Right atrium auricular region (tissue), 2 donors: ENCODE measurements at regions not wholly inside any gene's neighbourhood (a gene's known extent, or its start where the extent isn't known, plus 50 kb on each side); places are given as distances from the start of the nearest gene placed in this dataset.

ENCODE experiments used
- DNase-seq: peaks from one replicate; pipeline ENCODE4 v3.0.0-alpha.2; 2019; ENCODE audit warnings: low spot score
- H3K27ac ChIP-seq, 2 donors: fragments of 200-600 bp; sonication (generic); 1 replicate in 1 of 2; 2 replicates in 1 of 2; pipeline ENCODE4 v1.5.1; 2016 to 2019
- H3K27me3 ChIP-seq, 2 donors: fragments of 200-600 bp; sonication (generic); one replicate each; pipeline versions ENCODE4 v1.5.1 to v1.6.0; 2017 to 2019
- H3K36me3 ChIP-seq: fragments of 200-600 bp; sonication (generic); one replicate; pipeline ENCODE4 v1.5.1; 2016
- H3K4me1 ChIP-seq, 2 donors: fragments of 200-600 bp; sonication (generic); one replicate each; pipeline versions ENCODE4 v1.5.1 to v1.6.0; 2017 to 2019
- H3K4me3 ChIP-seq, 2 donors: fragments of 200-600 bp; sonication (generic); 1 replicate in 1 of 2; 2 replicates in 1 of 2; pipeline ENCODE4 v1.5.1; 2017 to 2019; ENCODE audit warnings: mild to moderate bottlenecking in 1 of 2, moderate library complexity in 1 of 2
- H3K9me3 ChIP-seq, 2 donors: fragments of 200-600 bp; sonication (generic); one replicate each; pipeline ENCODE4 v1.5.1; 2019
- TF ChIP-seq, protein P1 (sequence below), 2 donors: fragments of 200-600 bp; sonication (generic); IDR thresholded peaks; one replicate each; pipeline ENCODE4 v1.5.1; 2019; ENCODE audit warnings: antibody characterized with exemption in 2 of 2

DNA sequence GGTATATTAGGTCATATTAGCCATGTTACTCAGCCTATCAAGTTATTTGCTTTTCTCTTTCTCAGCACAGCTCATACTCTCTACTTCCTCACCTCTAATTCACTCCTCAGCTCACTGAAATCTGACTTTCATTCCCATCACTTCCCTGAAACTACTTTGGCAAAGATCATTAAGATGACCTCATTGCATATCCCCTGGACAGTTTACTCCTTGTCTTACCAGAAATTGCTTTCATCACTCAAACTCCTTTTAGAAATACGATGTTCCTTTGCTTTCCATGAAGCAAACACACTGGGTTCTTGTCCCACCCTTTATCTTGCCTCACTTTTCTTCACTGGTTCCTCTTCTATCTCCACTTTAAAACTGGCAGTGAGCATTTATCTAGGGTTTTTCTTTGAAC is 354.4 kb downstream of the TUSC7 start:
- H3K36me3 ChIP-seq, result no peaks in the 10 kb centered on the region
- no peak overlapping the region for H3K27ac ChIP-seq
- no peaks in the 10 kb centered on the region for H3K9me3 ChIP-seq
- no peak overlapping the region for H3K4me3 ChIP-seq
- TF ChIP-seq, protein P1, sequence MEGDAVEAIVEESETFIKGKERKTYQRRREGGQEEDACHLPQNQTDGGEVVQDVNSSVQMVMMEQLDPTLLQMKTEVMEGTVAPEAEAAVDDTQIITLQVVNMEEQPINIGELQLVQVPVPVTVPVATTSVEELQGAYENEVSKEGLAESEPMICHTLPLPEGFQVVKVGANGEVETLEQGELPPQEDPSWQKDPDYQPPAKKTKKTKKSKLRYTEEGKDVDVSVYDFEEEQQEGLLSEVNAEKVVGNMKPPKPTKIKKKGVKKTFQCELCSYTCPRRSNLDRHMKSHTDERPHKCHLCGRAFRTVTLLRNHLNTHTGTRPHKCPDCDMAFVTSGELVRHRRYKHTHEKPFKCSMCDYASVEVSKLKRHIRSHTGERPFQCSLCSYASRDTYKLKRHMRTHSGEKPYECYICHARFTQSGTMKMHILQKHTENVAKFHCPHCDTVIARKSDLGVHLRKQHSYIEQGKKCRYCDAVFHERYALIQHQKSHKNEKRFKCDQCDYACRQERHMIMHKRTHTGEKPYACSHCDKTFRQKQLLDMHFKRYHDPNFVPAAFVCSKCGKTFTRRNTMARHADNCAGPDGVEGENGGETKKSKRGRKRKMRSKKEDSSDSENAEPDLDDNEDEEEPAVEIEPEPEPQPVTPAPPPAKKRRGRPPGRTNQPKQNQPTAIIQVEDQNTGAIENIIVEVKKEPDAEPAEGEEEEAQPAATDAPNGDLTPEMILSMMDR (IDR thresholded peaks at IDR 0.05), result no peak
- DNase-seq, result no peak
- H3K27me3 ChIP-seq, result no peaks in the 10 kb centered on the region
- H3K4me1 ChIP-seq, result no peaks in the 10 kb centered on the region

- H3K27ac ChIP-seq, result no peak overlapping the region
- H3K36me3 ChIP-seq, result no peaks in the 10 kb centered on the region
- H3K27me3 ChIP-seq, result no peaks in the 10 kb centered on the region
- no peaks in the 10 kb centered on the region for H3K4me1 ChIP-seq
- TF ChIP-seq, protein P1 (IDR thresholded peaks at IDR 0.05), result no peak
- no peak overlapping the region for H3K4me3 ChIP-seq
- no peak for DNase-seq
- H3K9me3 ChIP-seq, result no peaks in the 10 kb centered on the region
Observed at GRCh38 chr3:117068301-117068700, 358.7 kb downstream of the TUSC7 start.

- H3K27me3 ChIP-seq, result no peaks in the 10 kb centered on the region
- no peaks in the 10 kb centered on the region for H3K36me3 ChIP-seq
- no peaks in the 10 kb centered on the region for H3K4me1 ChIP-seq
- H3K4me3 ChIP-seq, result no peak overlapping the region
- TF ChIP-seq, protein P1 (IDR thresholded peaks at IDR 0.05), result no peak
- no peak overlapping the region for H3K27ac ChIP-seq
- H3K9me3 ChIP-seq, result no peaks in the 10 kb centered on the region
- no peak for DNase-seq
Observed at GRCh38 chr3:117074826-117075225, 365.2 kb downstream of the TUSC7 start.

DNA sequence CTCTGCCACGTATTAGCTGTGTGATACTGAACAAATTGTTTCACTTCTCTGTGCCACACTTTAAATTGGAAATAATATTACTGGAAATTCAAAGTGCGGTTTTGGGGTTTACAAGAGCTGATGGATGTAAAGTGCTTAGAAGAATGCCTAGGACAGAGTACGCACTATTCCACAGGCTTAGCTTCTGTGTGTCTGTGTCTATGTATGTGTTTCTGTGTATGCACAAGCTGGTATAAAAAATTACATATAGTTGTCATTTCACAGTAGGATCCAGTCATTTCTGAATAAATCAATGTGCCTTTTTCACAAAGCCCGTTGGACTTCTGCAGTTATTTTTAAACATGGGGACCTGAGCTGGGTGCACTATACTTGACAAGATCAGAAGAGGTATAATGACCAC is 370.4 kb downstream of the TUSC7 start:
- Histone ChIP-seq H3K36me3 (no peaks in the 10 kb centered on the region), H3K9me3 (no peaks in the 10 kb centered on the region), H3K27me3 (no peaks in the 10 kb centered on the region), H3K4me1 (no peaks in the 10 kb centered on the region), H3K4me3 (no peak overlapping the region), H3K27ac (no peak overlapping the region)
- no peak for DNase-seq
- TF ChIP-seq, protein P1 (IDR thresholded peaks at IDR 0.05), result no peak

GRCh38 chr3:117080872-117081271 is 371.3 kb downstream of the TUSC7 start:
- Histone ChIP-seq H3K27ac (no peak overlapping the region), H3K27me3 (no peaks in the 10 kb centered on the region), H3K36me3 (no peaks in the 10 kb centered on the region), H3K4me1 (no peaks in the 10 kb centered on the region), H3K9me3 (no peaks in the 10 kb centered on the region), H3K4me3 (no peak overlapping the region)
- no peak for DNase-seq
- TF ChIP-seq, protein P1 (IDR thresholded peaks at IDR 0.05), result no peak

GRCh38 chr3:117084277-117084676 is 374.7 kb downstream of the TUSC7 start:
- TF ChIP-seq, protein P1 (IDR thresholded peaks at IDR 0.05), result no peak

More at GRCh38 chr3:117084277-117084676, 374.7 kb downstream of the TUSC7 start:
- H3K4me1 ChIP-seq, result no peaks in the 10 kb centered on the region
- H3K4me3 ChIP-seq, result no peak overlapping the region
- no peaks in the 10 kb centered on the region for H3K9me3 ChIP-seq
- DNase-seq, result no peak
- H3K36me3 ChIP-seq, result no peaks in the 10 kb centered on the region
- no peak overlapping the region for H3K27ac ChIP-seq
- no peaks in the 10 kb centered on the region for H3K27me3 ChIP-seq
